ENCODE measurements at regions not wholly inside any gene's neighbourhood (a gene's known extent, or its start where the extent isn't known, plus 50 kb on each side); places are given as distances from the start of the nearest gene placed in this dataset.

DNA sequence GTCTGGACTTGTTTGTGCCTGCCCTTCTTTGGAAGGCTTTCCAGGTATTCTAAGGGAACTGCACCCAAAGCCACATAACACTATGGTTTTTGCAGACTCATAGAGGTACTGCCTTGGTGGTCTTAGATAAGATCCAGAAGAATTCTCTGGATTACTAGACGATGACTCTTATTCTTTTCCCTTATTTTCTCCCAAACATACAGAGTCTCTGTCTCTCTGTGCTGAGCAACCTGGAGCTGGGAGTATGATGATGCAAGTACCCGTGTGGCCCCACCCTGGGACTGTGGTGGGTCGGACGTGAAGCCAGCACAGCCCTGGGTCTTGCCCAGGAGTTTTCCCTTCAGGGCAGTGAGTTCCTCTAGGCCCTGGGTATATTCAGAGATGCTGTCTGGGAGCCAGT lies 1342.4 kb upstream of the TENM3 start:
- no peak for DNase-seq (ENCODE audit: low read depth)

DNA sequence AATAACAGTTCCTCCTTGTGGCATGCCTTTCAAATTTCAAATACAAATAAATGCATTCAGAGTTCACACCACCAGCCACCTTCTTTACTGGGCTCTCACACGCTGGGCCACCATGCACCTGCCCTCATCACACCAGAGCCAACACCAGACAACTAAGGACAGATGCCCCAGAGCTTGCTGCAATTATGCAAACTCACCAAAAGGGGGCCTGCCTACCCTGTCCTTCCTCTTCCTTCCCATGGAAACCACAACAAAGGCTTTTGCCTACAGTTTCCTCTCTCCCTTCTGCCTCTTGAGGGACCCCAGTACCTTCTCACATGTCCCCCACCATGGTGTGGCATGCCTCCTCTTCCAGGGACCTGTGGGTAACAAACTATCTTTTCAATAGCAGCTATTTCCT lies 1333.9 kb upstream of the TENM3 start:
- DNase-seq (ENCODE audit: low read depth), result no peak

DNA sequence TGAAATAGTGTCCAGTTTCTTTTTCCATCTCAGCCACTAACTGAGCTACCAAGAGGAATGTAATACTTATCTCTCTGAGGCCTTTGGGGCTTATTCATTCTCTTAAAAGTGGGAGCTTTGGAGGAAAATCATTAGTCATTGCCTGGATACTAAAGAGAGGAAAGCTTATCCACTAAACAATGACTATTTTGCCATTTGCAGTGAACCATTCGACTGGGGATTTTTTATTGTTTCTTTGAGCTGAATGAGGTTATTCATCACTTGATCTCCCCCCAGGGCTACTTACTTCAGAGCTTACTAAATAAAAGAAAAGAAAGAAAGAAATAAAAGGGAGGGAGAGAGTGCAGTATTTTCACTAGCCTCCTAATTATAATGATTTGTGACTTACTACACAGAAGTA lies 1329.5 kb upstream of the TENM3 start:
- DNase-seq (ENCODE audit: low read depth), result no peak

DNA sequence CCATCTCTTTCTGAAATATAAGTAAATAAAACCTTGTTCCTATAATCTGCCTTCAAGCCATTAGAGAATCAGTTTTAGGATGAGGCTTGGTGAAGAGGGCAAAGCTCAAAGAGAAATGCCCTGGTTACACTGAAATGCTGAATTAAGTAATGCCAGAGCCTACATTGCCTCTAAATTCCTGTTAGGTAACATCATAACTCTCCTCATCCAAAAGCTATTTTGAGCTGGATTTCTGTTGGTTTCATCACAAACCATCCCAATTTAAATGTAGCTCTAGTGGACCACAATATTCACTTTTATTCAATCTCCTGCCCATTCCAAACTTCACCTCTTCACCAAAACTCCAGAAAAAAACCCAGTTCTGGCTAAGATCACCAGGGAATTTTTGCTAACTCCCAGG lies 1319.7 kb upstream of the TENM3 start:
- no peak for DNase-seq (ENCODE audit: low read depth)

DNA sequence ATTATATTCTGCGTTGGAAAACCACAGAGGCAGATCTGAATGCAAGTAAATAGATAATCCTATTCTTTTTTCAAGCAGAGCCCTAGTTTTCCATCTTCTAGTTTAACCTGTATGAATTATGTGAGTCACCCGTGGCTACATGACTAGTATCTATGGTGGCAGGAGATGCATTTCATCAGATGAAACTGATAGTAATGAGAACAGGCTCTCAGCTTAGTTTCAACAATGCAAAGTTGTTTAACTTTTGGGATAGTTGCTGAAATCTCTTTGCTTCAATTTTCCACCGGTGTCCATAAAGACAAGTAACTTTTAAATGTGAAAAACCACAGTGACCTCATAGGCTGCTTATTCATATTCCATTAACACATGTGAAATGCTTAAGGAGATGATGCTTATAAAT lies 1317.4 kb upstream of the TENM3 start:
- DNase-seq (ENCODE audit: low read depth), result no peak

DNA sequence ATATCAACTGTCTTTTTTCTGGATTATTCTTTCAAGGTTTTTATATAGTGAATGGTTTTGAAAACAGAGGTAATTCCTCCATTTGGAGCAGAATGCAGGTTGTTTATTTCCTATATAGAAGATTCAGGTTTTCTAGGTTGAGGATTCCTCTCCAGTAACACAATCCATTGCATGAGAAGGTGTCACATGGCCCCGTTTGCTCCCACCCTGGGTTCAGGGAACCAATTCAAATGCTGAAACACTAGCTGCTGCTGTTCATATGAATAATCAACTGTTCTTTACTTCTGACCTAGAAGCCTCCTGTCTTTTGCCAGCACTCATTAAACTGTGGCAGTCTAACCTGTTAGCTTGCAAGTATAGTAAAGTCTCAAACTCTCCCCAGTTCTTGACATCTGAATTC lies 1316.9 kb upstream of the TENM3 start:
- no peak for DNase-seq (ENCODE audit: low read depth)

DNA sequence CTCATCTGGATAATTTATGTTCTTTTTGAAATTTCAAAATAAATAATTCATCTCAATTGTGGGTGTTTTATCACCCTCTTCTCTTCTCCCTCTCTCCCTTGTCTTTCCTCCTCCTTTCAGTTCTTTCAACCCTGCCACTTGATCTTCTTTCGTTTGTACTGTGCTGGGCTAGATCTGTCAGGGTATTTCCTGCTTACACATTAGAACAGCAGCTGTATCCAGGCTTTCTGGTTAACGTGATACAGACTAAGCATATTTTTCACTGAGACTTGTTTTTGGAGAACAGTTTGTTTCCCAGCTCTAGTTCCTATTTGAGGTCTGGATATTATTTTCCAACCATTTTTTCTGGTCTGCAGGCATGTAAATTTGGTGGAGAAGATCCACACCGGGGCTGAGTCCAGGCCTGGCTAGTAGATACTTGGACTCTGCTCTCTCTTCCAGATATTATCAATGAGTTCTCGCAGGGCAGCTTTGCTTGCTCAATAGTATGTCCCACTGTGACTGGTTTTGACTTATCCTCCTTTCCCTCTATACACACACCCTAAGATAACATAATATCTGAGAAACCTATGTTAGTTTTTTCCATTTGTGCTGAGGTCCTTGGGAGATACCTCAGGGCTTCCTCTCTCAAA lies 1310.7 kb upstream of the TENM3 start:
- DNase-seq (ENCODE audit: low read depth), result no peak

DNA sequence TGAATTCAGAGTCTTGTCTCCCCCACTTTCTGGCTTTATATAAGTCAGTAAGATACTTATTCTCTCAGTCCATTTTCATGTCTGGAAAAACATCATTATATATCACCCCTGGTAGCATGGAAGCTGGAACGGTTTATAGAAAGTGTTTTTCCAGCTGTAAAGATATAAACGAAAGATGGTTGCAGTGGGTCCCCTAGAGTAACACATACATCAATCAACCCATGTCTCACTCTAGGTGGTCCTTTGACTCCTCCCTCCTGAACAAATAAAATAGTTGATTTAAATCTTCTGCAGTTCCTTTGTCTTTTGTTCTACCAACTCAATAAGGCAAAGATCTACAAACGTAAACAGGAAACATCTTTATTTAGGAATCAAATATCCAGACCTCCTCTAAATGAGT lies 1306.1 kb upstream of the TENM3 start:
- DNase-seq (ENCODE audit: low read depth), result no peak

DNA sequence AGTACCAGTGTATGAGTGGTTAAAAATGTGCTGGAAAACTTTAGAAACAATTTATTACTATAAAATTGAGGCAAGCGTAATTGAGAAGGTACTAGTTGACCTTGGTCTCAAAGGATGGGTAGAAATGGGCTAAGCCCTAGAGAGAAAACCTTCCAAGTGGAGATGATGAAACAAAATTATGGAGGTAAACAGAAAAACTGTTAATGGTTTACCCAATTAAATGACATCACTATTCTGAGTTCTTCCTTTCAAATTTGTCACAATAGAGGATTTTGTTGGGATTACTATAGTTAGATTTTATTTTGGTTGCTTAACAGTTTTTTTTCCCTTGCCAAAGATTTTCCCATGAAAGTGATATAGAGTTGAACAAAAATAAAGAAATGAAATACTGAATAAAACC lies 1302.5 kb upstream of the TENM3 start:
- DNase-seq (ENCODE audit: low read depth), result no peak

DNA sequence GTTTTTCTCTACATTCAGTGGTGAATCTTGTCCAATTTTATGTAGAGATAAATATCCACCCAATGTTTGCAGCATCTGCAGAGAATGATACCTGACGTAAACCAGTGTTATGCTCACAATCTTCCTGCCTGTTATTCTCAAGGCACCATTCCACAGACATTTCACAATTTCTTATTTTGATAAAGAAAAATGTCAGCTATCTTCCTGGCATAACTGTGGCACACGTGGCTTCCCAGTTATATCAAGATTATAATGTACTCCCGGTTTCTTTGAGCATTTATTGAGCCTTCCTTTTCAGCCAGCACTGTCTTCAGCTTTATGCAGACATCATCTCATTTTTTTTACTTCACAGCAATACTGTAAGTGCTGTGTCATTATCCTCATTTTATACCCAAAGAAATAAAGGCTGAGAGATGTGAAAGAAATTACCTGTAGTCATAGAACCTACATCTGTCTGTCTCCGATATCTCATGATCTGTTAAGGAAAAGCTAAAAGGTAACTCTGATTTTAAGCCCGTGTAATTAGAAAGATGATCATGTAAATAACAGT lies 1300.8 kb upstream of the TENM3 start:
- no peak for DNase-seq (ENCODE audit: low read depth)

DNA sequence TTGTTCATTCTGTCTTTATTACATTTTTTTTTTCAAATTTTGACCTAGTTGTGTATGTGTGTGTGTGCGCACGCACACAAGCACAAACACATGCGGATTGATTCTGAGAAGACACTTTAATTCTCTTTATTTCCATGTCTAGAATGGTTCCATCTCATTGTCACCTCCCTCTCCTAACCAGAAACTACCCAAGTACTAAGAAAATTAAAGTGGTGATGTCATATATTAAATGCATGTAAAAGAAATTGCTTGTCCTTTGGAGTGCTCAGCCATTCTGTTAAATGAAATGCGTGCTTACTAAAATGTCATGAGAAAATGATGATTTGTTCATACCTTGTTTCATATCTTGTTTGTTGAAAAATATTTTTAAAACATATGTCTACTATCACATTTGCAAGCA lies 1297.0 kb upstream of the TENM3 start:
- no peak for DNase-seq (ENCODE audit: low read depth)

DNA sequence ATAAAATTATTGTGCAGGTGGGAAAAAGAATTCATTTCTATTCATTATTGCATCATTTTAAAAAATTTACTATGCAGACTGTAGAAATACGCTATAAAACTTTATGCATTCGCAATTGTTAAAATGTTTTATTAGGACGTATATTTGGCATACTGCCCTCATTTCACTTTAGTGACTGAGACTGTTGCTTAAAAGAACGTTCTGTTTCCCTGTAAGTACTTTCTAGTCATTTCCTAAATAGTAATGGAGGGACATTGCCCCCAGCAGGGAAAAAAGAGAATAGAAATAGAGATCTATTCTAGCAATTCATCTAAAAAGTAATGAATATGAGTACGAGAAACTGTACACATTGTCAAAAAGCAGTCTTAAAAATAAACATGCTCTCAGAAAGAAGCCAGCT lies 1295.8 kb upstream of the TENM3 start:
- DNase-seq (ENCODE audit: low read depth), result no peak

DNA sequence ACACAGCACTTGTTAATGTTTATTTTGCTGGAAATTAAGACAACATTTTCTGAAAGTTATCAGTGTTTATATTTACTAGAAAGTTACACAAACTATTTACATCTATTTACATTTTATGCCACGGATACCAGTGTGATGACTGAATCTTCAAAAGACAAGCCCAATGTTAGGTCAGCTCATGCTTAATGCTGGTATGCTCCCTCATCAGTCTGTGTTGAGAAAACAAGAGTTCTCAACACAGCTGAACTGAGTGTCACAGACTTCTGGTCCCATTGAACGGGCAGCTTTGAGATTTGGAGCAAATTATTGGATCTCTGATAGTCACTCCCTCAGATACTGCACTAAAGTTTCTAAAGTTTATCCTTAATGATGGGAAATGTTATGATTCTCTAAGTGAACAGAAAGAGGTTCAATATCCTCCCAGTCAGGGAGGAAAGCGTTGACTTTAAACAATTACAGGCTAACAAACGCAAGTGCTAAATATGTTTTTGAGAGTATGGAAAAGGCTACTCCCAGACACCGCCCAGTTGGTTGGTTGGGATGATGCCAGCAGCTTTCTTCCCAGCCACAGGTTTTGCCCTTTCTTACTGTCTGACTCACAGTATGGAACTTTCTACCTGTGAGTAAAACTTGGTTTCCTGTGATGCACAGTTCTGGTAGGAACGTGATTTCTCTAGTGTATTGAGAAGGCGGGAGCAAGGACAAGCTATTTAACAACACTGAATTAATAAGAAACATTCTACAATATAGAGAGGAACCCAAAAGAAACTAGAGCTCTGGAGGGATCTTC lies 1293.6 kb upstream of the TENM3 start:
- DNase-seq (ENCODE audit: low read depth), result no peak

DNA sequence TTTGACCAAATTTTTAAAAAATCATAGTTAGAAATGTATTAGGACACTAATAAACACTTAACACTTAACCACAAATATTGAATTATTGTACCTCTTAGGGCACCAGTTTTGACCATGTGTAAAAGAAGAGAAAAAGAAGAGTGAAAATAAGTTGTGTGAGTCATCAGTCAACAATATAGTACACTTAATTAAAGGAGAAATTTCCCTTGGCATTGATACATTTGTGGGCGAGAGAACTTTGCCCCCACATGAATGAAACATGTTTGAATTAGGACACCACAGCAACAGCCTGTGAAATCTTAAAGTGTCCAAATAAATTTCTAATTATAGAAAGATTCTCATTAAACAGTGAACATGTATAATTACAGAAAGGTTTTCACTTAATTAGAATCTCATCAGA lies 1292.8 kb upstream of the TENM3 start:
- DNase-seq (ENCODE audit: low read depth), result no peak

DNA sequence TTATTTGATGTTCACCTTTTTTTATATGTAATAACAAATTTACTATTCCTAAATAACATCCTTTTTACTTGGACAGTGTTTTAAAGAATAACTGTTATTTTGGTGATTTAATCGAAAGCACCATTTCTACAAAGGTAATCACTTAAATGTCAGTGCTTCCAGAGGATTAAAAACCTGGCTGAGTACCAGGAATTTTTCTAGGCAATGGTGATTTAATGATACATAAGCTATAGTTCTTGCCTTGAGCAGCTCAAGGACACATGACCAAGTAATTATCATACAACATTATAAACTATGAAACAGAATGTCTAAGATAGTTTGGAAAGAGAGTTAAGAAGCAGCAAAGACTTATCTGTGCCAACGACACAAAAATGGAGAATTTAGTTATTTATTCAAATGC lies 1291.9 kb upstream of the TENM3 start:
- no peak for DNase-seq (ENCODE audit: low read depth)

DNA sequence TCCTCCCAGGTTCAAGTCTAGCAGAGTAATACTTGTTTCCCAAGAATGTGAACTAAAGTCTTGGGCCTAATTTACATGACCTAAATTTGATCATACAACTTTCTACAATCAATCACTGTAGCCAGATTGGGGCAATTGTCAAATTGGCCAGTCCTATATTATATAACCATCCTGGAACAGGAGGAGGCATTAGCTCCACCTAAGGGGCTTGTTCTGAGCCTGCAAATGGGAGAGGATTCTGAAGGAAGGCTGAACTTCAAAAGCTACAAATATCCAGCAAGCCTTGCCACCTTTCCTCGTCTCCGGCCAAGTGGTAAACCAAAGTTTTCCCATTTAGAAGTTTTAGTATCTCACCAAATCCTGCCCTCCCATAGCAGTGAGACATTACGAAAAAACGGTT lies 1289.6 kb upstream of the TENM3 start:
- no peak for DNase-seq (ENCODE audit: low read depth)

DNA sequence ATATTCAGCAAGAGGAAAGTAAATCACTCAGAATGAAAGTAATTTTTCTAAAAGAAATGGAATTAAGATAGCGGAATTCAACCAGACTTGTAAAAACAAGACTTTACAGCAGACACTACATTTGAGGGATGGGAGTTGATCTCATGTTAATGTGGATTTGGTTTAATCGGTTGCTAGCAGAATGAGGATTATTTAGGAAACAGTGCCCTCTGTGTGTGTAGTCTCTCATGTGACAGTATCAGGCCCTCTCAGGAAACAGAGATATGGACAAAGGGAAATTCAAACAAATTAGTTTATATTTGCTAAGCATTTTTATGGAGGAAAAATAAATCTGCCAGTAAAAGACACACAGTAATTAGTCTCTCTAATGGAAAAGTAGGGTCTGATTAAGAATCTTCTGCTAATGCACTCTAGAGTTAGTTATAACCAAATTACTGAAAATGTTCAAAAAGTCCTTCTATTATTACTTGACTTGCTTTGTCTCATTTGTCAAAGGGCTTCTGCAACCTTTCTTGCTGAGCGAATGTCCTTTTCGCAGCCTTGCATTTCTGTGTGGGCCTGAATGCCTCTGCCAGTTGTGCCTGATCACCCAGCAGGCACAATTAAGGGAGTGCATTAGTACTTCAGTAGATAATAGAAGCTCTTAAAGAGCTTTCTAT lies 1282.3 kb upstream of the TENM3 start:
- DNase-seq (ENCODE audit: low read depth), result no peak

DNA sequence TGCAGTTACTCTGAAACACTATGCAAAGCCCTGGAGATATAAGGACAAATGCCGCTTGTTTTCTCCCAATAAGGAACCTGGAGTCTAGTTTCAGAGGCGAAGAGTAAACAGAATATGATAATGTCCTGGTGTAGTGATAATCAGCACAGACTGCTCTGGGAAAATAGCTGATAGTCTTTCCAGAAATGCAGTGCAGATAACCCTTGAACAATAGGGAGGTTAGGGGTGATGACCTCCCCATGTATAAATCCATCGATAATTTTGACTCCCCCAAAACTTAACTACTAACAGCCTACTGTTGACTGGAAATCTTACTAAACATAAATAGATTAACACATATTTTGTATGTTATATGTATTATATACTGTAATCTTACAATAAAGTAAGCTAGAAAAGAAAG lies 1280.9 kb upstream of the TENM3 start:
- DNase-seq (ENCODE audit: low read depth), result no peak

DNA sequence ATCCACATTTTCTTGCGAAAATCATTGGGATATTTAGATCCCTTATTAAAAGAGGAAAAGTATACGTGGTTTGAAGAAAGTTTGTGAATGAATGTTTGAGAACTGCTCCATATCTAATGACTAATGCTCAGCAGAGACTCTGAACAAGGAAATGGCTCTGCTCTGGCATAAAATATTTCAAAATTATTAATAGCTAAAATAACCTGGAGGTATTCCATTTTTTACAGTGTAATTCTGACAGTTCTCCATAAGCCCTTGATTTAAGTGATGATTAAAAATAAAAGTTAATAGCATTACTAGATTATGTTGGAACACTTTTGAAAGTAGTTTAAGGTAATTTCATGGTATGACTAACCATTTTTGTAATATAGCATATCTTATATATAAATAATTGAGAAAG lies 1276.9 kb upstream of the TENM3 start:
- DNase-seq (ENCODE audit: low read depth), result no peak

DNA sequence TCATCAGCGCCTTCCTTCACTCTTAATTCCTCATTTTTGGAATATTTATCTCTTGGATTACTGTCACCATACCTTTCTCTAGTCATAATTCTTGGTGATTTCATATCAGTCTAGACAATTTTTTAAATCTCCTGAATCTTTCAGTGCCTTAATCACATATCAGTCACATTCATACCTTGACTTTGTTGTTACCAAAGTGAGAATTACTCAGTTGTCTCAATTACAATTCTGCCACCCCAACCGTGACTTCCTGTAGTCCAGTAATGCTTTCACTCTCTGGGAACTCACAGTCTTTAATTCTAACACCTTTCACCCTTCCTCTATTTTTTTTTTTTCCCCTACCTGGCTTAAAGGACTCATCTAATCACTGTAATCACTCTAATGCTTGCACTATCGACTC lies 1275.3 kb upstream of the TENM3 start:
- DNase-seq (ENCODE audit: low read depth), result no peak

DNA sequence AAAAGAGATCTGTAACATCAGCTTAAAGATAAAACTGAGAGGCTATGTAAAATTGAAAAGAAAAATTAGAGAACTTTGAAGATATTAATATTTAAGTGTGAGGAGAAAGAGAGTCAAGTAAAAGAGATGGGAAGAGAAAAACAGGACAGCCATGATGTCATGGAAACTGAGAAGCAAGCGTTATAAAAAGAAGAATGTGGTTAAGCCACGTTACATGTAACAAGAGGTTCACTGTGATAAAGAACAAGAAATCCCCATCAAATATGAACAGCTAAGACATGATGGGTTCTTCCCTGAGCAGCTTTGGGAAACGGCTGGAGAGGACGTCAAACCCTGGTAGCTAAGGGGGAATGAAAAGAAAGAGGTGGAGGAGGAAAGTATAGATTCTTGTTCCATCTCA lies 1269.3 kb upstream of the TENM3 start:
- no peak for DNase-seq (ENCODE audit: low read depth)

DNA sequence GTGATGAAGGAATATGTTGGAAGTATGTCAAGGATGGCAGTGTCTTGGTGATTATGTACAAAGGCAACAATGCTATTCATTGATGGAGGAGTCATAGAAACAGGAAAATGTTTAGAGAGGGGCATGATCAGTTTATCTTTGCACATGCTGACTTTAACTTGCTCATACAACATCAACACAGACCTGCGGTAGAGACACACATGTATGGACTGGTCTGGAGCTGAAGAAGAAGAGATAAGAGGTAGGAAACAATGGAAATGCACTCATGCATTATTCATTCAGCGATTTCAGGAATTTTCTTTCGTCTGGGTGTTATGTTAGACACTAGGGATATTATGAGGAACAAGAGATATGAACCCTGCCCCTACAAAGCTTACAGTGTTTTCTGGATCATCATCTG lies 1252.3 kb upstream of the TENM3 start:
- DNase-seq (ENCODE audit: low read depth), result no peak

DNA sequence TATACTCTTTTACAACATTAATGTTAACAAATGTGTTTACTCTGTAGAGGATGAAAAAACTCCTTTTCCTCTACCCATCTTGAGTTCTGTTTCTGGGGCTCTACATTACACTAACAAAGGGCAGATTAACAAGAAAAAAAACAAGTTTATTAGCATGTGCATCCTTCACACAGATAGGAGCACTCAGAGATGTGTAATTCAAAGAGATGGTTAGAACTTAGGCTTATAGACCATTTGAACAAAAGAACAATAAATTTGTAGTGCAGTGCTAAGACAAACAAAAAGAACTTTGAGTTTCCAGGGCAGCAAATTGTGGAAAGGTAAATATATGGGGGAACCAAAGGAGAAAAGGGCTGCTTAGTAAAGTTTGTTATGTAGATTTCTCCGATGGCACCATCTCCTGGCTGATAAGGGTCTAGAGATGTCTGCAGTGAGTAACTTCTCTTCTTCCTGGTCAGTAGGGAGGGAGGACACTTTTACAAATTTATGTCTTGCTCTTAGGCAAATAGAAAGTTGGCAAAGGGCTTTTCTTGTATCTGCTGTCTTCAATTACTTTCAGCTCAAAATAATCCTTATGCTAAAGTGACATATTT lies 1249.9 kb upstream of the TENM3 start:
- no peak for DNase-seq (ENCODE audit: low read depth)

Measured in CMK (cell line).